ENCODE measurements at regions not wholly inside any gene's neighbourhood (a gene's known extent, or its start where the extent isn't known, plus 50 kb on each side); places are given as distances from the start of the nearest gene placed in this dataset.

- no peak for DNase-seq
Observed at GRCh38 chr4:81623434-81623833, 151.7 kb upstream of the RASGEF1B start.

GRCh38 chr4:81622474-81623184 is 150.9 kb upstream of the RASGEF1B start:
- DNase-seq, result no peak

DNA sequence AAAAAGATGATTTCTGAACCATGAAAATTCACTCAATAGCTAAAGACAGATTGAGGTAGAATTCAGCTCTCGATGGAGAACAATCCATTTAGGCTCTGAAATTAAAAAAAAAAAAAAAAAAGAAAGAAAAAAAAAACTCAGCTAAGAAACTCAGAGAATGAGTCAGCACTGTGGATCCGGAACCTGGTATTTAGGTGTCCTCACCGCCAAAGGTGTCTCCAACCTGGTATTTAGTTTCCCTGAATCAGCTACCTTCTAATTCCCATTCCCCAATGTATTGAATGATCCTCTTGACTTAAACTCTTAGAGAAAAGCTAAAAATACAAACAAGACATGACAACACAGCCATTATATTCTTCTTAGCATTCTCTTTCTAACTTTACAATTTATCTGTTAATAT is 150.3 kb upstream of the RASGEF1B start:
- DNase-seq, result no peak

GRCh38 chr4:81621490-81621889 is 149.8 kb upstream of the RASGEF1B start:
- no peak for DNase-seq

DNA sequence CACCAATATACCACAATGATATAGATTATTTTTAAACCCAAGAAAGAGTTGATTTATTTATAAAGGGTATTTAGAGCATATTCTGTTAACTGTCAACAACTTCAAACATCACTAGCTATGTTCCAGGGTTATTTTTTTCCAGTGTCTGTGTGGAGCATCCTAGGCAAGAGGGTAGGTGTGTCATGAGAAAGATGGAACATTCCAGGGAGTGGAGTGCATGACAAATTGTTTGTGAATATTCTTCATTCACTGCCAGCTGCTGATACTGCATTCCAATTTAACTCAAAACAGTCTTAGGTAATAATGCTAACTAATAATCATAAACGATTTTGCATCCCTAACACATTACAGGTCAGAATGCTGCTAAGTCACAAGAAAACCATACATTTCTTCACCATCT is 148.7 kb upstream of the RASGEF1B start:
- no peak for DNase-seq

- no peak for DNase-seq
Observed at GRCh38 chr4:81617545-81617944, 145.8 kb upstream of the RASGEF1B start.

DNA sequence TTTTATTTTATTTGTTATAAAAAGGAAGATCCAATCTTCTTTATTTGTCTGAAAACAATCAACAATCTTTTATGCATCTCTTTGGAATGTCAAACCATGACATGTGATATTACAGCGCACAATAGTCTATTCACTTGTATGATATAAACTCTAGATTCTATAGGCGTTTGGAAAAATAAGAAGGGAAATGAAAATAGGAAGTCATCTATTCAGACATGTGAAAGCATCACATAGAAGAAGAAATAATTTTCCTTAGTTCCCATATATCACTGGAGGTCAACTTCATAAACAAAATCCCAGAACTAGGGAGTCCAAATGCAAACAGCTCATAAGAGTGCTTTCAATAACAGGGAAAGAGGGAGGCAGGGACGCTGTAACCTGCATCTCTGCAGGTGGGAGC is 139.5 kb upstream of the RASGEF1B start:
- DNase-seq, result peak in 2 of 4 experiments; percentile 29 to 52

DNA sequence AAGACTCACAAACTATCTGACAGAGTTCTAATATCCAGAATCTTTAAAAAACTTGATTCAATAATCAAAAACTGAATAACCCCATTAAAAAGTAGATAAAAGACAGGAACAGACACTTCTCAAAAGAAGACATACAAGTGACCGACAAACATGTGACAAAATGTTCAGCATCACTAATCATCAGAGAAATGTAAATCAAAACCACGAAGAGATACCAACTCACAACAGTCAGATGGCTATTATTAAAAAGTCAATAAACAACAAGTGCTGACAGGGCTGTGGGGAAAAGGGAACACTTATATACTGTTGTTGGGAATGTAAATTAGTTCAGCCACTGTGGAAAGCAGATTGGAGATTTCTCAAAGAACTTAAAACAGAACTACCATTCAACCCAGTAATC is 138.1 kb upstream of the RASGEF1B start:
- no peak for DNase-seq

DNA sequence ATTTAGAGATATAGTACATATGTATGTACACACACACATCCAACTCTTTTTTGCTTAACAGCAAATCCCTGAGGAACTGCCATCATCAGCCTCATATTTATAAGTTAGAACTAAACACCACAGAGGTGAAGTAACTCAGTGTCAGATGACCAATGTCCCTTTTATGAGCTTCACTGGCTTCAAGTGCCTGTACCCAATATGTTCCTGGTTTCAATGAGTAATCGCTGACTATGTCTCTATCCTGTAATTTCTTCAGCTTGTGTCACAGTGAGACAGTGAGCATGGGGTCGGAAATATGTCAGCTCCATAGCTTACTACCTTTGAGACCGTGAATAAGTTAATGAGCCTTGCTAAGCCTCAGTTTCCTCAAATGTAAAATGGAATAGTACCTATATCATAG is 136.2 kb upstream of the RASGEF1B start:
- peak; percentile 68 to 93 (median 78) for DNase-seq

DNA sequence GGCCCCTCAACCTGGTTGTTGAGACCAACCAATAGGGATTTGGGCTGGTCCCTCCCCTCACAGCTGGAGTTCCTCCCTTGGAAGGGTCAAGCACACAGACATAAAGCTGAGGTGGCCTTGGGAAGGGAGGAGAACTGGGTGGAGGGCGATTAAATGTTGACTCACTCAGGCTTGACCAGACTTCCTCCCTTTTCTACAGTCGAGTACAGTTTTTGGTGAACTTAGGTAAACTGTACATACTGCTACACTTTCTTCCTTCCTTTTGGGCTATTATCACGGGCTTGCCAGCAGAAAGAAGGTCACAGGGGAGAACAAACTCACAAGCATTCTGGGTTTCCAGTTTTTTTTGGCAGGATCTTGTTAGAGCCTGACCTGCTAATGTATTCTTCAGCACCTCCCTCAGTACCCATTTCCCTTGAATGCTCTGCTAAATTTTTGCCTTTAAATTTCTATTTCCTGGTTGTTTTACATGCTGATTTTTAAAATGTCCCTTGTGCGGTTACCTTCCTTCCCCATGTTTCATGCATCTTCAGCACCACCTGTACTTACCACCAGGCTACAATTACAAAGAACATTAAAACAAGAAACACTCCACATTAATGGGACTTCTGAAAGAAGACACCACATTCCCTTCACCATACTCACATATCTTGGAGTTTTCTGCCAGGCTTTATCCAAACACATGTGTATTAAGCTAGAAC is 135.2 kb upstream of the RASGEF1B start:
- peak; percentile 46 to 84 (median 69) for DNase-seq

DNA sequence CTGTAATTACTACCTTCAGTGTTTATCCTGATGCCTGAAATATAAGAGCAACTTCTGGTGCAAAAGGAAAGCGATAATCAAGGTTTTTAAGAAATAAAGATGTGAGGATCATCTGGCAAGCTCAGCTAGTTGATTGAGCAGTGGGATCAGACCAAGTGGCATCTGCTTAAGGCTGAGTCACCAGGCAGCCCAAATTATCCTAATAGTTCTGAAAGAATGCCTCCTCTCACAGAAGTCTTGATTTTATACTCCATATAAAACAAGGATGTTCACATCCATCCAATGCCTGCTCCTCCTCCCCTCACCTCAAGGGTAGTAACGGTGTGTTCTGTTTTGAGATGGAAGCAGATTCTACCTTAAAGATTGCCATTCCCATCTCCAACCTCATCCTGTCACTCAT is 134.5 kb upstream of the RASGEF1B start:
- no peak for DNase-seq

DNA sequence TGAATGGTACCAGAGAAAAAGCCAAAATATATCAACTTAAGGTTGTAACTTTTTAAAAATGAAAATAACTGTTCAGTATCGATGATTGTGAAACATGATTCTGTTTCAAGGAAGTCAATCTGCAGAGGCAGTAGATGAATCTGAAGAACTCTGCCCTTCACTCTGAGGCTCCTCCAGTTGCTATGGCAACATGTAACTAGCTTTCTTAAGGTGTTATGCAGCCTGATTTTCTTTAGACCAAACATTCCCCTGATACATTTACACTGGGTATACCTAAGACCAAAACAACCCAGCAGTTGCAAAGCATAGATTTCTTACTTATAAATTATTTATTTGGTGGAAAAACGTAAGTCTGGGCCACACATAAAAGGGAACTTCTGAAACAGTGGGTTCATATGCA is 133.6 kb upstream of the RASGEF1B start:
- DNase-seq, result peak; percentile 14 to 59 (median 52)

GRCh38 chr4:81604683-81605218 is 133.0 kb upstream of the RASGEF1B start:
- DNase-seq, result no peak

DNA sequence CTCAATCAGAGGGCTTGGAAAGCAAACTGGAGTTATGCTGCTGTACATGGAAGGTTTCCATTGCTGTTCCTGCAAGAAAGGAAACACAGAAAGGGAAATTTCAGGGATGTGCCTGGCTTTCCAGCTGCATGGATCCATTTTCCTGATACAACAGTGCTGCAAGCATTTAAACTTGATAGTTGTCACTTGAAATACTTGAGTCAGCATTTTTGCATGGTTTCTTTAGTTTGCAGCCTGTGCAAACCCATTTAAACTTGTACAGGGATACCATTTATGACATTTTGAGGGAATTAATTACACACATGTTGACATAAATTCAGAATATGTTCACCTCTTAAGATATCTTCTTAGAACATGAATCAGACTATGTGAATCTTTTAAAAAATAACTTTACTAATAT is 131.1 kb upstream of the RASGEF1B start:
- DNase-seq, result no peak

DNA sequence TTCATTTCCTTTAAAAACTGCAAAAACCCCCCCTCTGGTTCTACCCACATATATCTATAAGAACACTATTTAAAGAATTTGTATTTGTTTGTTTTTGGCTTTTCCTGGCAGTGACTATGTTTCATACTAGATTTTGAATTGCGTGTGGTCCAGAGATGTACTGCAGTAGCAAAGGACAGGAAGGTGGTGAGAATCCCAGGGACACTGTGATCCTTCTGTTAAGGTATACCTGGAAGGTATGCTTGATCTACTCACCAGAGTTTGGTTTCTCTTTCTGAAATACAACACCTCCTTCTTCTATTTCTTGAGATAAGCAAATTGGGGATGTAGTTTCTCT is 129.6 kb upstream of the RASGEF1B start:
- no peak for DNase-seq

- DNase-seq, result peak in 1 of 4 experiments; percentile 24
Observed at GRCh38 chr4:81600520-81601357, 129.0 kb upstream of the RASGEF1B start.

DNA sequence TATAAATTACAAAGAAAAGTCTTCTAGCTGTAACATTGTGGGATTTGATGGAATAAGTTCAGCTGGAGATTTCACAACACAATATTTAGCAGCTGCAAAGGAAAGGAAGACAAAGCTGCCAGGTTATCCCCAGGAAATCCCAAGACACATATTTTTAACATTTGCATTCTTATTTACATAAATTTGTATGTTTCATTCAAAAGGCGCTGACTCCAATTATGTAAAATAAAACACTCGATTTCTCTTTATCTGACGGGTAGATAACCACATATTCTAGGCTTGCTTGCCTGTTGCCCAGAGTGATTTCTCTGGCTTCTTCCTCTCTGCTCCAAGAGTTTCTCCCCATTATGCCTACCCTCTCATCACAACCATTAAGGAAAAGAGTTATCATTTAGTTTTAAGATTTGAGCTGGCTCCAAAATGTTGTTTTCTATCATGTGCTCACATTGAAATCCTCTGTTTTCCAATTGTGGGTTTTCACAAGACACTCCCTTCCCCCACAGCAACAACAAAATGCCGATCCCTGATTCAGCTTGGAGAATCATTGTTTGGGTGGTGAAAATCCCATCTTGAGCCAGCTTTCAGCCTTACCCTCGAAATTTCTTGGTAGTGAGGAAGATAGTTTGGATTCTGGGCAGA is 128.2 kb upstream of the RASGEF1B start:
- DNase-seq, result no peak

- DNase-seq, result no peak
Observed at GRCh38 chr4:81595798-81596610, 124.3 kb upstream of the RASGEF1B start.

DNA sequence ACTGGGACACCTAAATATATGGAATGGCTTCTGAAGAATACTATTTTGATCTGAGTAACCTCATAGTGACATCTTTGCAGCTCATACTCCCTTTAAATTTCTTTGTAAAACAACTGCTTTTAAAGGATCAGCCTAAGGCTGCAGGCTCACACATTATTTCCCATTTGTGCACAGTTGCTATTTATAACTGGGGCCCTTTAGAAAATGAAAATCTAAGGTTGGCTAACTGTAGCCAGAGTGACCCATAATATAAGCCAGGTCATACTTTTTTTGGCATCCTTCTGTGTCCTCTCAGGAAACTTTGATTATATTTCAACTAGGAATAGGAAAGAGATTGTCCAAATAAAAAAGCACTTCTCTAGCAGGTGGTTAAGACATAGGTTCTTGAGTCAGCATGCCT is 123.6 kb upstream of the RASGEF1B start:
- no peak for DNase-seq

DNA sequence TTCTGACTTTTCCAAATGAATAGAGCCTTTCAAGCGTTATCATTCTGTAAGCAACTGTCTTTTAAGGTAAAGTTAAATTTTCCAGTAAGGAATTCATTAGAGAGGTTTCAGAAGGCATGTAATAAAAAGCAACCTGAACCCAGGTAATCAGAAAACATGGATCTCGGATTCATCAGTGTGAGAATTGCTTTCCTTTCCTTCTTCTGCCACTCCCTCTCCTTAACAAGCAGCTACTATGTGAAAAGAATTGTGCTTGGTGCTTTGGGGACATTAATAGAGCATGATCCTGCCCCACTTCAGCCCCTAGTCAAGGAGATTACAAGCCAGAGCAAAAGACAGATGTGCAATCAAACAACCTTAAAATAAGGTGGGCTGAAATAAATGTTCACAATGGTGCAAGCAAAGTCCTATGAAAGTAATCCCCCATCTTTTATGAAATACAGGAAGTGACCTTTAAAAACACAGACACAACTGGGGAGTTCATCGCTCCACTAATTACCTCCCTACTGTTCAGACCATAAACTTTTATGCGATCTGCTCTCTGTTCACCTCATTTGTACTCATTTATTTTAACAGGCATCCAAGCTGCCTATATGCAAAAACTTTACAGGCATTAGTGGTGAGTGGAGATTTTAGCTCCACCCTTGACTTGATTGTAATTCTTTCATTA is 122.9 kb upstream of the RASGEF1B start:
- peak in 1 of 4 experiments; percentile 20 for DNase-seq

DNA sequence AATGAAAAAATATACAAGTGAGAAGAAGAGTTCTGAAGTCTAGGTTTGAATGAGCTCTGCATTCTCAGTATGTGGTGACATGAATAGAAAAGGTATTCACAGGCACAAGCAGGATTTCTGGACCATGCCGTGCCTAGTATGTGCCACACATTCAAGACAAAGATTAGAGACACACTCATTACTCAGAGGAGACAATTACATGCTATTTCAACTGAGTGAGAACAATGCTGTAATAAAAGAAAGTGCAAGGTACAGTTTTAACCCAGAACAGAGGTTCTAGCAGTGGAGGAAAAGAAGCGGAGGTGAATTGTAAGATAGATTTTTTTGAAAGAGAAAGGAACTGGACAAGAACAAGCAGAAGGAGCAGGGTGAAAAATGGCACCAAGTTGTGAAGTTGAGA is 121.0 kb upstream of the RASGEF1B start:
- DNase-seq, result no peak

All from suppressor macrophage (primary cell).